Ureter (tissue), 1 donor: ENCODE measurements at regions not wholly inside any gene's neighbourhood (a gene's known extent, or its start where the extent isn't known, plus 50 kb on each side); places are given as distances from the start of the nearest gene placed in this dataset.

Experiments
- DNase-seq: peaks from one replicate; pipeline ENCODE4 v3.0.0-alpha.2; 2020; ENCODE audit warnings: low spot score
- donor health status: DM: yes; HTN: yes; CAD: no.

- DNase-seq: no peak
Observed at GRCh38 chr17:14886200-14886739, 378.9 kb downstream of the PMP22 start.

GRCh38 chr17:14882131-14882530 lies 383.0 kb downstream of the PMP22 start:
- DNase-seq: no peak

- no peak for DNase-seq
Observed at GRCh38 chr17:14875557-14876412, 389.3 kb downstream of the PMP22 start.

GRCh38 chr17:14873996-14874395 lies 391.1 kb downstream of the PMP22 start:
- no peak for DNase-seq

GRCh38 chr17:14873540-14873939 lies 391.6 kb downstream of the PMP22 start:
- DNase-seq: no peak

- no peak for DNase-seq
Observed at GRCh38 chr17:14871921-14872320, 393.2 kb downstream of the PMP22 start.

GRCh38 chr17:14866266-14866665 lies 398.9 kb downstream of the PMP22 start:
- no peak for DNase-seq

GRCh38 chr17:14864127-14864526 lies 401.0 kb downstream of the PMP22 start:
- no peak for DNase-seq

- DNase-seq: no peak
Observed at GRCh38 chr17:14859542-14859941, 405.6 kb downstream of the PMP22 start.

- no peak for DNase-seq
Observed at GRCh38 chr17:14856176-14856575, 408.9 kb downstream of the PMP22 start.

- no peak for DNase-seq
Observed at GRCh38 chr17:14854691-14855090, 410.4 kb downstream of the PMP22 start.

- DNase-seq: no peak
Observed at GRCh38 chr17:14845591-14846281, 419.4 kb downstream of the PMP22 start.

GRCh38 chr17:14843086-14843795 lies 421.9 kb downstream of the PMP22 start:
- DNase-seq: no peak

GRCh38 chr17:14840616-14841231 lies 424.4 kb downstream of the PMP22 start:
- no peak for DNase-seq

GRCh38 chr17:14838567-14838966 lies 426.6 kb downstream of the PMP22 start:
- DNase-seq: no peak

GRCh38 chr17:14833201-14833785 lies 431.8 kb downstream of the PMP22 start:
- DNase-seq: no peak

GRCh38 chr17:14831491-14831890 lies 433.6 kb downstream of the PMP22 start:
- DNase-seq: no peak

GRCh38 chr17:14827396-14827919 lies 437.7 kb downstream of the PMP22 start:
- DNase-seq: no peak

- no peak for DNase-seq
Observed at GRCh38 chr17:14826358-14826757, 438.8 kb downstream of the PMP22 start.

GRCh38 chr17:14818469-14818868 lies 446.7 kb downstream of the PMP22 start:
- DNase-seq: no peak

- DNase-seq: no peak
Observed at GRCh38 chr17:14815079-14815478, 450.0 kb downstream of the PMP22 start.
